ENCODE measurements at regions not wholly inside any gene's neighbourhood (a gene's known extent, or its start where the extent isn't known, plus 50 kb on each side); places are given as distances from the start of the nearest gene placed in this dataset.

GRCh38 chr1:177862916-177863315 lies 106.9 kb downstream of the SEC16B start:
- TF ChIP-seq POLR2A (IDR thresholded peaks at IDR 0.05): no peak
- no peak for TF ChIP-seq CTCF (IDR thresholded peaks at IDR 0.05)
- TF ChIP-seq POLR2AphosphoS5 (IDR thresholded peaks at IDR 0.05): no peak
